ENCODE measurements at regions not wholly inside any gene's neighbourhood (a gene's known extent, or its start where the extent isn't known, plus 50 kb on each side); places are given as distances from the start of the nearest gene placed in this dataset.
"Not testable (repeated sequence)": the region's sequence is repeated elsewhere in the genome, so short reads cannot be mapped to it uniquely, and the experiment has no call there.

GRCh38 chr12:113700943-113701342 lies 229.3 kb upstream of the LHX5 start:
- DNase-seq (ENCODE audit: low read depth): no peak
- TF ChIP-seq, protein P1, sequence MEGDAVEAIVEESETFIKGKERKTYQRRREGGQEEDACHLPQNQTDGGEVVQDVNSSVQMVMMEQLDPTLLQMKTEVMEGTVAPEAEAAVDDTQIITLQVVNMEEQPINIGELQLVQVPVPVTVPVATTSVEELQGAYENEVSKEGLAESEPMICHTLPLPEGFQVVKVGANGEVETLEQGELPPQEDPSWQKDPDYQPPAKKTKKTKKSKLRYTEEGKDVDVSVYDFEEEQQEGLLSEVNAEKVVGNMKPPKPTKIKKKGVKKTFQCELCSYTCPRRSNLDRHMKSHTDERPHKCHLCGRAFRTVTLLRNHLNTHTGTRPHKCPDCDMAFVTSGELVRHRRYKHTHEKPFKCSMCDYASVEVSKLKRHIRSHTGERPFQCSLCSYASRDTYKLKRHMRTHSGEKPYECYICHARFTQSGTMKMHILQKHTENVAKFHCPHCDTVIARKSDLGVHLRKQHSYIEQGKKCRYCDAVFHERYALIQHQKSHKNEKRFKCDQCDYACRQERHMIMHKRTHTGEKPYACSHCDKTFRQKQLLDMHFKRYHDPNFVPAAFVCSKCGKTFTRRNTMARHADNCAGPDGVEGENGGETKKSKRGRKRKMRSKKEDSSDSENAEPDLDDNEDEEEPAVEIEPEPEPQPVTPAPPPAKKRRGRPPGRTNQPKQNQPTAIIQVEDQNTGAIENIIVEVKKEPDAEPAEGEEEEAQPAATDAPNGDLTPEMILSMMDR (IDR thresholded peaks at IDR 0.05; ENCODE audit: insufficient read depth, low read depth, low read length, missing control alignments): no peak
- no peak overlapping the region for H3K4me3 ChIP-seq (ENCODE audit: low read depth, low read length)

GRCh38 chr12:113699984-113700383 lies 228.3 kb upstream of the LHX5 start:
- H3K4me3 ChIP-seq (ENCODE audit: low read depth, low read length): not testable (repeated sequence)

GRCh38 chr12:113698510-113698858 lies 226.8 kb upstream of the LHX5 start:
- no peak overlapping the region for H3K4me3 ChIP-seq (ENCODE audit: low read depth, low read length)
- DNase-seq (ENCODE audit: low read depth): no peak
- TF ChIP-seq, protein P1 (IDR thresholded peaks at IDR 0.05; ENCODE audit: insufficient read depth, low read depth, low read length, missing control alignments): no peak

More at GRCh38 chr12:113699984-113700383, 228.3 kb upstream of the LHX5 start:
- not testable (repeated sequence) for DNase-seq (ENCODE audit: low read depth)

GRCh38 chr12:113697651-113698509 lies 226.2 kb upstream of the LHX5 start:
- TF ChIP-seq, protein P1 (IDR thresholded peaks at IDR 0.05; ENCODE audit: insufficient read depth, low read depth, low read length, missing control alignments): no peak
- no peak for DNase-seq (ENCODE audit: low read depth)
- no peak overlapping the region for H3K4me3 ChIP-seq (ENCODE audit: low read depth, low read length)

GRCh38 chr12:113697104-113697503 lies 225.4 kb upstream of the LHX5 start:
- DNase-seq (ENCODE audit: low read depth): no peak
- TF ChIP-seq, protein P1 (IDR thresholded peaks at IDR 0.05; ENCODE audit: insufficient read depth, low read depth, low read length, missing control alignments): no peak

GRCh38 chr12:113693693-113694092 lies 222.0 kb upstream of the LHX5 start:
- DNase-seq (ENCODE audit: low read depth): no peak
- TF ChIP-seq, protein P1 (IDR thresholded peaks at IDR 0.05; ENCODE audit: insufficient read depth, low read depth, low read length, missing control alignments): no peak
- H3K4me3 ChIP-seq (ENCODE audit: low read depth, low read length): no peak overlapping the region

More at GRCh38 chr12:113697104-113697503, 225.4 kb upstream of the LHX5 start:
- H3K4me3 ChIP-seq (ENCODE audit: low read depth, low read length): no peak overlapping the region

DNA sequence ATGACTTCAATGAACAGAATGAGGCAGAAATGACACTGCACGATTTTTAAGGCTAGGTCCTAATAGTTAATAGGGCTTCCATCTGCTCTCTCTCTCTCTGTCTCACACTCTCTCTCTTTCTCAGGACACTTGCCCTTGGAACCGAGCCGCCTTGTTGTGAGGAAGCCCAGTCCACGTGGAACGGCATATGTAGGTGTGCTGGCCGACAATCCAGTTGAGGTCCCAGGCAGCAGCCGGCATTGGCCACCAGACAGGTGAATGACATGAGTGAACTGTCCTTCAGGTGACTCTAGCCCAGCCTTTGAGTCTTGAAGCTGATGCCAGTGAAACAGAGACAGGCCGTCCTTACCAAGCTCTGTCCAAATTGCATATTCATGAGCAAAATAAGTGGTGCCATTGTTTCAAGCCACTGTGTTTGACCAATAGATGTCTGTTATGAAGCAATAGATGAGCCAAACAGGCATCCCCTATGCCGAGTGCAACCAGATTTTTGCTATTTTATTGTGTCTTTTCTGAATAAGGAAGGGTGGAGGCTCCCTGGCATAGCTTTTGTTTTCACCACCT lies 217.5 kb upstream of the LHX5 start:
- H3K4me3 ChIP-seq (ENCODE audit: low read depth, low read length): no peak overlapping the region
- no peak for DNase-seq (ENCODE audit: low read depth)
- TF ChIP-seq, protein P1 (IDR thresholded peaks at IDR 0.05; ENCODE audit: insufficient read depth, low read depth, low read length, missing control alignments): no peak

Measured in GM12865 (cell line).